ENCODE measurements at regions not wholly inside any gene's neighbourhood (a gene's known extent, or its start where the extent isn't known, plus 50 kb on each side); places are given as distances from the start of the nearest gene placed in this dataset.

DNA sequence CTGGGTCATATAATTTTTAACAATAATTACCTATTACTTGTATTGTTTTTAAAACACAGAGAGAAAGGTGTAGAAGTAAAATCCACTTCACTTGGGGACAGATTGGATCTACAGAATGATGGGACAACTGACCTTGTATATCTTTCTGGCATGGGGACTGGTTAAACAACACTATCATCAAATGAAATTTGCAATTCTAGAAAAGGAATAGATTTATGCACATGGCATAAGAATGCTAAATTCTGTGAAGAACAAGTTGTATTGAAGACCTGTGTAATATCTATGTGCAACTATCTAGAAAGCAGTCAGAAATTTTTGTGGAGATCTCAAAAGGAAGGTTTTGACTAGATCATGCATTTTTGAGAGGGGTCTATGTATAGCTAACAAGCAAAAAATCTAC is 106.3 kb upstream of the BMP5 start:
- H3K9me3 ChIP-seq = no peaks in the 10 kb centered on the region
- no peaks in the 10 kb centered on the region for H3K36me3 ChIP-seq
- no peak overlapping the region for H3K4me3 ChIP-seq
- TF ChIP-seq Cebpa-rat (IDR thresholded peaks at IDR 0.05) = no peak
- no peak overlapping the region for H3K4me2 ChIP-seq
- H3K27ac ChIP-seq = no peak overlapping the region
- no peaks in the 10 kb centered on the region for H4K20me1 ChIP-seq
- H3K27me3 ChIP-seq = no peaks in the 10 kb centered on the region
- H3K9ac ChIP-seq = no peak overlapping the region
- no peaks in the 10 kb centered on the region for H3K4me1 ChIP-seq

DNA sequence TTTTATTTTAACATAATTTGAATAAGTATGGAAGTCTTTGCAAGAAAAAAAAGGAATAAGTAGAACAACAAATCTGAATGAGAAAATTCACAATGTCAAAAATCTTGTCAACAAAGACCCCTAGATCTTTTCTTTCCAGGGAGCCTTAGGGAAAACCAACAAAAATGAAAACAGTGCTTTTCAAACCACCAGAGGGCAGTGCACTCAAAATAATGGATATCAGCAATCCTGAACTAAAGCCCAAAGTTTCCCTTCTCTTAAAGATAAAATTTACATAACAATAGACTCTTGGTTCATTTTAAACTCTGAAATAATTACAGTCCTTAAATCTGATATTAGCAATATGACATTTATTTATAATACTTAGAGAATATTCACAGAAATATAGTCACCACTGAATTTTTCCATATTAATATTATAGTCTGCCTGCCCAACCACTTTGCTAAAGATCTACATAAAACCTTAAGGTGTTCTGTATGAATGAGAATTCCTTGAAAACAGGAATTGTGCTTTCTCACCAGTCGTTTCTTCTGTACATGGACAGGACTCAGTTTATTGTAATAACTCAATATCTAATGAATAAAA is 105.3 kb upstream of the BMP5 start:
- no peak overlapping the region for H3K4me3 ChIP-seq
- TF ChIP-seq Cebpa-rat (IDR thresholded peaks at IDR 0.05) = no peak
- H3K27me3 ChIP-seq = no peaks in the 10 kb centered on the region
- no peaks in the 10 kb centered on the region for H3K4me1 ChIP-seq
- no peak overlapping the region for H3K9ac ChIP-seq
- no peaks in the 10 kb centered on the region for H3K9me3 ChIP-seq
- H3K27ac ChIP-seq = no peak overlapping the region
- H4K20me1 ChIP-seq = no peaks in the 10 kb centered on the region
- H3K4me2 ChIP-seq = no peak overlapping the region
- no peaks in the 10 kb centered on the region for H3K36me3 ChIP-seq

DNA sequence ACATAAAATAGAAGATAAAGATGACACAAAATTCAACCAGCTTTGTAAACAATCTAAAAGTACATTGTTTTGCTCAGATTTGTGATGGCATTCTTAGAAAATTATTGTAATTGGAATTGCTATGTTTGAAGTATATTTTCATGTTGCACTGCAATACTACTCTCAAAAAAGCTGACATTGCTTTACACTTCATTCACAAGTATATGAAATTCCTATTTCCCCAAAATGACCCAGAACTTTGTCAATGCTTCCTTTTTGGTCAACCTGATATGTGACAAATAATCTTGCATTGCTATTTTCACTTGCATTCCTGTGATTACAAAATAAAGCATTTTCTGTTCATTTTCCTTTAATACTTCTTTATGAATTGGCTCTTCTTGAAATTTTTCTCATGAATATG is 104.1 kb upstream of the BMP5 start:
- no peaks in the 10 kb centered on the region for H4K20me1 ChIP-seq
- H3K27me3 ChIP-seq = no peaks in the 10 kb centered on the region
- no peak overlapping the region for H3K9ac ChIP-seq
- no peak for TF ChIP-seq Cebpa-rat (IDR thresholded peaks at IDR 0.05)
- no peak overlapping the region for H3K27ac ChIP-seq
- no peaks in the 10 kb centered on the region for H3K36me3 ChIP-seq
- no peaks in the 10 kb centered on the region for H3K4me1 ChIP-seq
- no peak overlapping the region for H3K4me2 ChIP-seq
- no peak overlapping the region for H3K4me3 ChIP-seq
- H3K9me3 ChIP-seq = no peaks in the 10 kb centered on the region

DNA sequence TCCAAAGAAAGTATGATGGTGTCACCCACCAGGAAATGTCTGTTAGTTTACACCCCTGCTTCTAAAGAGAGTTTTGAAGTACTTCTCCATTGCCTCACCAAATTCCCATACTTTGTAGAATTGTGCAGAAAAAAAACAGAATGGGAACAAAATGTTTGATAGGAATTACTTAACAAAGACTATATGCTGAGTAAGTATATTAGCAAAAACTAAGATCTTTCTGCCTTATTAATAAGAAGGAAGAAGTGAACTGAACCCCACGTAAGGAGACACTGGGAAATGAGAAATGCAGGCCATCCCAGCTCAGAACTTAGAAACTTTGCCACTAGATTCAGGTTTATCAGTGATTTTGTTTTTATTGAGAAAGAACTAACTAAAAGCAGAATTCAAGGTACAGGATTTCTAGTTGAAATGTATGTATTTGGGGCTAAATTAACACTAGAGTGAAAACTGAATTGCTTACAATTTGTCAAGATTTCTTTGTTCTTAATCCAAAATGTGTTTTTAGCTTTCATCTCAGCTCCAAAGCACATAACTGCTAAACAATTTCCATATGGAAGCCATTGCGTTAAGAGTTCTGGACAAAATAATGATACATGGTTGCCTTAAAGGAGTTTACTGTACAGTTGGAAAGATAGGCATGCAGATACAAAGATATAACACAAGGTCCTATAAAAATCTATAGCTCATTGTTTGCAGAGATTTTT is 102.7 kb upstream of the BMP5 start:
- H3K27me3 ChIP-seq = no peaks in the 10 kb centered on the region
- TF ChIP-seq Cebpa-rat (IDR thresholded peaks at IDR 0.05) = no peak
- no peaks in the 10 kb centered on the region for H4K20me1 ChIP-seq
- no peak overlapping the region for H3K27ac ChIP-seq
- no peaks in the 10 kb centered on the region for H3K36me3 ChIP-seq
- H3K9me3 ChIP-seq = no peaks in the 10 kb centered on the region
- H3K4me3 ChIP-seq = no peak overlapping the region
- H3K4me2 ChIP-seq = no peak overlapping the region
- H3K9ac ChIP-seq = no peak overlapping the region
- H3K4me1 ChIP-seq = no peaks in the 10 kb centered on the region

DNA sequence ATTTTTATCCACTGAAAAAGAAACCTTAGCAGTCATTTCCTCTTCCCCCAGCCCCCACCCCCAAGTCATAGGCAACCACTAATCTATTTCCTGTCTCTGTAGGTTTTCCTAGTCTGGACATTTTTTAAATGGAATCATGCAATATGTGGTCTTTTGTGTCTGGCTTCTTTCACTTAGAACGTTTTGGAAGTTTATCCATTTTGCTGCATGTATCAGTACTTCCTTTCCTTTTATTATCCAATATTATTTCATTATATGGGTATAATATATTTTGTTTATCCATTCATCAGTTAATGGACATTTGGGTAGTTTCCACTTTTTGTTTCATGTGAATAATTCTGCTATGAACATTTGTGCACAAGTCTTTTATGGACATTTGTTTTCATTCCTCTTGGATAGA is 99.3 kb upstream of the BMP5 start:
- H3K9ac ChIP-seq = no peak overlapping the region
- no peaks in the 10 kb centered on the region for H3K27me3 ChIP-seq
- H3K4me3 ChIP-seq = no peak overlapping the region
- no peaks in the 10 kb centered on the region for H3K36me3 ChIP-seq
- no peak for TF ChIP-seq Cebpa-rat (IDR thresholded peaks at IDR 0.05)
- H3K27ac ChIP-seq = no peak overlapping the region
- no peaks in the 10 kb centered on the region for H3K9me3 ChIP-seq
- H4K20me1 ChIP-seq = no peaks in the 10 kb centered on the region
- no peak overlapping the region for H3K4me2 ChIP-seq
- H3K4me1 ChIP-seq = no peaks in the 10 kb centered on the region

GRCh38 chr6:55972091-55972490 is 96.7 kb upstream of the BMP5 start:
- TF ChIP-seq Cebpa-rat (IDR thresholded peaks at IDR 0.05) = no peak
- Histone ChIP-seq H3K9me3 (no peaks in the 10 kb centered on the region), H3K36me3 (no peaks in the 10 kb centered on the region), H3K4me3 (no peak overlapping the region), H3K4me1 (no peaks in the 10 kb centered on the region), H3K27ac (no peak overlapping the region), H3K4me2 (no peak overlapping the region), H4K20me1 (no peaks in the 10 kb centered on the region), H3K27me3 (no peaks in the 10 kb centered on the region), H3K9ac (no peak overlapping the region)

DNA sequence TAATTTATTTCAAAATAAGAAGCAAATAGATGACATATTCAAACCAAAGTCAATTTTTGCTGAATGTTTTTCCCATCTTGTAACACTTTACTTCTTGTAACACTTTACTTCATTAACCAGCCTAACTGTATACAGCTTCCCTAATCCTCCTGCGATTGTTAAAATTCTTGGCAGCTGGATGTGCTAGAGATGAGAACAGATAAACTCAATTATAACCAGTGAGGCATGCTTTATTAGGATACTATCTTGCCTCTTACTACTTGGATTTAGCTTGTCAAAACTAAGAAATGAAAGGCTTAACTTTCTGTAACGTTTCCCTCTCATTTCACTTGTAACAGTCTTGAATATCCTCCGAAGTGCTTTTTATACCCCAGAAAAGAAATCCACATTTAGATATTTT is 94.1 kb upstream of the BMP5 start:
- Histone ChIP-seq H3K4me3 (no peak overlapping the region), H3K27ac (no peak overlapping the region), H3K4me1 (no peaks in the 10 kb centered on the region), H3K4me2 (no peak overlapping the region), H3K9ac (no peak overlapping the region), H3K27me3 (no peaks in the 10 kb centered on the region), H3K36me3 (no peaks in the 10 kb centered on the region), H3K9me3 (no peaks in the 10 kb centered on the region), H4K20me1 (no peaks in the 10 kb centered on the region)
- TF ChIP-seq Cebpa-rat (IDR thresholded peaks at IDR 0.05) = no peak

DNA sequence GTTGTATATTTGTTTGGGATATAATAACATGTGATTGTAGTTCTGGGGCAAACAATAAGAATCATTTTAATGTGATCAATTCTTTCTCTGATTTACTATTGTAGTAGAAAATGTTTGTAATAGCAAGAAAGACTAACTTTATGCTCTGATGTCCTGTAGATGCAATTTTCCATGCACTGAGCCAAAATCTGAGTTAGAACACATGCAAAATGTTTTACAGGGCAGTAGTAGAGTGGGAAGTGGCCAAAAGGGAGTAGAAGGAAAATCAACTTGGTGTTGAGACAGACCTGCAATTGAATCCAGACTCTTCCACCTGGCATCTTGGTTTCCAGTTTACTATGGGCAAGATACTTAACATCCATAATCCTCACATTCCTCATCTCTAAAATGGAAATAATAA is 93.5 kb upstream of the BMP5 start:
- no peak overlapping the region for H3K4me3 ChIP-seq
- no peak for TF ChIP-seq Cebpa-rat (IDR thresholded peaks at IDR 0.05)
- no peaks in the 10 kb centered on the region for H3K27me3 ChIP-seq
- no peak overlapping the region for H3K9ac ChIP-seq
- no peak overlapping the region for H3K27ac ChIP-seq
- no peaks in the 10 kb centered on the region for H3K4me1 ChIP-seq
- H3K4me2 ChIP-seq = no peak overlapping the region
- no peaks in the 10 kb centered on the region for H3K36me3 ChIP-seq
- no peaks in the 10 kb centered on the region for H4K20me1 ChIP-seq
- H3K9me3 ChIP-seq = no peaks in the 10 kb centered on the region

DNA sequence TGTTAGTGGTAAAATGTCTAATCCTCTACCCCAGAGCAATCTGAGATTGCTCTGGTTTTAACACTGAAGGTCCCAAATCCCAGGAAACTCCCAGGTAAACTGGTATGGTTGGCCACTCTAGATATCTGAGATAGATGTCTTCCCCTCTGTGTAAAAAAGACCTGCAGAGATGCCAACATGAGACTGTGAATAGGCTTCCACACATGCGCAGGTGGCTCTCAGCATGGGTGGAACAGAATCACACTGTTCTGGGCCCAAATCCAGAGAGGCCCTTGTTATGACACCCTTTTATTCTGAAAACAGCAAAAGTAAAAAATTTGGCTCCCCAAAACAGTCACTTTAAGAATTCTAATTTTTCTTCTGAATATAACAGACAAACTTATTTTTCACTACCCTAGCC is 88.7 kb upstream of the BMP5 start:
- Histone ChIP-seq H3K27ac (no peak overlapping the region), H3K9ac (no peak overlapping the region), H3K9me3 (no peaks in the 10 kb centered on the region), H3K4me3 (no peak overlapping the region), H3K27me3 (no peaks in the 10 kb centered on the region), H3K4me1 (no peaks in the 10 kb centered on the region), H3K36me3 (no peaks in the 10 kb centered on the region), H4K20me1 (no peaks in the 10 kb centered on the region), H3K4me2 (no peak overlapping the region)
- no peak for TF ChIP-seq Cebpa-rat (IDR thresholded peaks at IDR 0.05)

GRCh38 chr6:55963301-55963700 is 87.9 kb upstream of the BMP5 start:
- Histone ChIP-seq H3K27ac (no peak overlapping the region), H3K9ac (no peak overlapping the region), H4K20me1 (no peaks in the 10 kb centered on the region), H3K27me3 (no peaks in the 10 kb centered on the region), H3K9me3 (no peaks in the 10 kb centered on the region), H3K4me2 (no peak overlapping the region), H3K4me1 (no peaks in the 10 kb centered on the region), H3K36me3 (no peaks in the 10 kb centered on the region), H3K4me3 (no peak overlapping the region)
- no peak for TF ChIP-seq Cebpa-rat (IDR thresholded peaks at IDR 0.05)

- TF ChIP-seq Cebpa-rat (IDR thresholded peaks at IDR 0.05) = no peak
- no peak overlapping the region for H3K4me2 ChIP-seq
- no peaks in the 10 kb centered on the region for H3K27me3 ChIP-seq
These were observed 85.0 kb upstream of the BMP5 start for GRCh38 chr6:55960344-55960743.

More at GRCh38 chr6:55960344-55960743, 85.0 kb upstream of the BMP5 start:
- H3K9me3 ChIP-seq = no peaks in the 10 kb centered on the region
- no peaks in the 10 kb centered on the region for H4K20me1 ChIP-seq
- H3K4me3 ChIP-seq = no peak overlapping the region
- H3K36me3 ChIP-seq = no peaks in the 10 kb centered on the region
- no peak overlapping the region for H3K9ac ChIP-seq
- no peaks in the 10 kb centered on the region for H3K4me1 ChIP-seq
- no peak overlapping the region for H3K27ac ChIP-seq
